Activated T-cell treated with anti-CD3 and anti-CD28 coated beads, Interleukin-2, amount 50 U/mL, for 48 hours (primary cell): ENCODE measurements at regions not wholly inside any gene's neighbourhood (a gene's known extent, or its start where the extent isn't known, plus 50 kb on each side); places are given as distances from the start of the nearest gene placed in this dataset.

ENCODE experiments used
- DNase-seq, 2 experiments: peaks; one replicate each; pipeline ENCODE4 v3.0.0-alpha.2; 2020

DNA sequence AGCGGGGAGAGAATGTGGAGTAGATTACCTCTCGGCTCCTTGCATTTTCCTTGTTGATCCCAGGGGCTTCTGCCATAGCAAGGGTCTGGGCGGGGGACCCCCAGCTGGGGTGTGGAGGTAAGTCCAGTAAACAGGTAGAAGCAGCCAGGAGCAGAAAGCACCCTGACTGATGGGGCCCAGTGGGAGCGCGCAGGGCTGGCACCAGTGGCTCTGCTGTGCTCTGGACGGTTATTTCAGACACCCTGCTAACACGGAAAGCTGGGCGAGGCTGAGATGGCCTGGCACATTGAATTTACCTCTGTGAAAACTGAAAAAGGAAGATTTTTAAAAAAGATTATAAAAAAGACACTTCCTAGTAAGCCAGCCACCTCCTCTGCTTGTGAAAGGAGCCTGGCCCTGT, 88.4 kb upstream of the CALM2 start:
- no peak for DNase-seq

DNA sequence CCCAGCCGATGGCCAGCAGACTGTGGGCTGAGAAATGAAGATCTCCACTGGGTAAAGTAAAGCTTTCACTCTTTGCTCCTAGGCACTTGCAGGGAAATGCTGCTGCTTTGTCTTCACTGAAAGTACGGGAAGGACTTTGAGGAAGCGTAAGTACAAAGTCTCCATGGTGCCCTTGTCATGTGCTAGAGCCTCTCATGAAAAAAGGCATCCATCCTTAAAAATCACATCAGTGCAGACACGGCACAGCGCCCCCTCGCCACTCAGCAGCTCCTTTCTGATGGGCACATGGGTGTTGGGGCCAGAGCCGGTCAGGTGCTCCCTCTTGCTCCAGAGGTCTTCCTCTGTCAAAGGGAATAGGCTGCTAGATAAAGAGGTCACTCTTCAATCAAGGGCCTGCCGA, 87.8 kb upstream of the CALM2 start:
- no peak for DNase-seq

DNA sequence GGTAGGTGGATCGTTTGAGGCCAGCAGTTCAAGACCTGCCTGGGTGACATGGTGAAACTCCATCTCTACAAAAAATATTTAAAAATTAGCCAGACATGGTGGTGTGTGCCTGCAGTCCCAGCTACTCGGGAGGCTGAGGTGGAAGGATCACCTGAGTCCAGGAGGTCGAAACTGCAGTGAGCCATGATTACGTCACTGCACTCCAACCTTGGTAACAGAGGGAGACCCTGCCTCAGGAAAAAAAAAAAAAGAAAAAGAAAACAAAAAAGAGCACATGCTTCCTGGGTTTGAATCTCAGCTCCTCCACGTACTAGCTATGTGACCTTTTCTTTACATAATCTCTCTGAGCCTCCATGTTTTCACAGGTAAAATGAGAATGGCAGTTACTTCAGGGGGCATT, 86.3 kb upstream of the CALM2 start:
- DNase-seq, result no peak

DNA sequence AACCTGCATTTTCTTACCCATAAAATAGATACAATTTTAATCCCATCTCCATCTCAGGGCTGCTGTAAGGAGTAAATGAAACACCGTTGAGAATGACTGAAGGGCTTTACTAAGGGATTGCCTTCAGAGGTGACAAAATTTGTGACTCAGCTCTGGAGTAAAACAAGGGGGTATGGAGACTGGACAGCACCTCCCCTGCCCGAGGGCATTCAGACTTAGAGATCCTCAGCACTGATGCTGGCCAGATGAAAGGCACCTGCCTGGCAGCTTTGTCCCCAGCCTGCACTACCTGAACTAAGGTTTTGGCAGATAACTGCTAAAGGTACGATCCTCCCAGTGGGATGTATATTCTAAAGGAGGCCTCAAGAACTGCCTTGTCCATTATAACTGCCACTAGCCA, 84.7 kb upstream of the CALM2 start:
- no peak for DNase-seq

DNA sequence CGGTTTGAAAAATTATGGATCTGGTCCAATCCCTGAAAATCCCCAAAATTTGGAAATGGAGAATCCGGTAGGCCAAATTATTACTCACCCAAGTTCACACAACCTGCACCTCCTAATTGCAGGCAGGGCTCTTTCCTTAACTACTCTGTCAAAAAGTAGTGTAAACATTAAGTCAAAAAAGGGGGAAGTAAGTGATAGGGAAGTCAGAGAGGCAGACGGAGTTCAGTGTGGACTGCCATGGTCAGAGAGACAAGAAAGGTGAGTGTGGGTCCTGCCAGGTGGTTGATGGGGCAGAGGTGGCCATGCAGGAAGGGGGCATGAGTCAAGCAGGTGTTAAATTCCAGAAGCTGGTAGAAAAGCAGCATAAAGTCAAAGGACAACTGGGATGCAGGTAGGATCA, 83.5 kb upstream of the CALM2 start:
- no peak for DNase-seq

DNA sequence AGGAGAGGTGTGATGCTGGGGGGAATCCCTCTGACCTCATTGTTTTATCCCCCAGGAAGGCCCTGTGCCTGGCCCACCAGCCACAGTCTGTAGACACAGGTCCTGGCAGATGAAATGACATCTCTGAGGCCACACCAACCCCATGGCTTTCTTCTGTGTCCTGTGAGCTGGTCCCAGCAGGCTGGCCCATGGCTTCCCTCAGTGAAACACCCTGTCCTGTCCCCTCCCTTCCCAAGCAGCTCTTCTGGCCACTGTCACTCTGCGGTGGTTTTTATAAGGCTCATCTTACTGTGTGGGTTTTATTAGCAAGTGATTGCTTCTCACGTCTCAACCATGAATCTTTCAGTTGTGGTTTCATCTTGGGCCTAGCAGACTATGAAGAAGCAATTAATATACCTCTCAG, 81.6 kb upstream of the CALM2 start:
- DNase-seq, result no peak

DNA sequence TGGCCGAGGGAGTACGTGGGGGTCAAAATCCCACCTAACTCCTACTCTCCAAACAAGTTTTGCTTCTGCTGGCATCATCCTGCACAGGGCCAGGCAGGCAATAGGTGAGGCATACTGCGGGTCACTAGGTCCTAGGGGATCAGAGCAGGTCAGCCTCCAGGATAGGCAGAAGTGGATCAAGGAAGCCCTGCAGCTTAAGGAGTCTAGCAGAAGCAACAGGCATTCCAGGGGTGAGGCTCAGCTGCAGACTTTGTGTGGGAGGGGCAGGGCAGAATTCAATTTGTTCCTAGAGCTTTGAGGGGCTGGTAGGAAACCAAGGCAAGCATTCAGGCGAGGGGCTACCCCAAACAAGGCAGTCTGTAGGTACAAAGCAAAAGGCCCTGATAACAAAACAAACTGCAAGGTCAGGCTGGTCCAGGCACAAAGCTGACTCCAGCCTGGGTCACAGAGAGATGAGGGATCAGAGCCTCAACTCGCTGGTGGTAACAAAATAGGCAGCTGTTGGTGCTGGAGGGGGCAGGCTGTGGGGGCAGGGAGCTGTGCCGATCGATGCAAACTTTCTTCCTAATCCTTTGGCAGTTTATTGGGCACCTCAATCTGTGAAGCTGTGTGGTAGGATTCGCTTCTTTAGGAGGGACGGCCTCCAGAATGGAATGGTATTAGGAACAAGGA, 80.2 kb upstream of the CALM2 start:
- no peak for DNase-seq

DNA sequence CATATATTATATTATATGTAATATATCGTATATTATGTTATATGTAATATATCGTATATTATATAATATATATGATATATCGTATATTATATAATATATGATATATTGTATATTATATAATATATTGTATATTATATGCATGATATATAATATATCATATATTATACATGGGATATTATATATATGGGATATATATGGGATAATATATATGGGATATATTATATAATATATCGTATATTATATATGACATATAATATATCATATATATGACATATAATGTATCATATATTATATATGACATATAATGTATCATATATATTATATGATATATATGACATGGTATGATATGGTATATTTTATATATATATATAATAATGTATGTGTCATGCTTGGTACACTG, 79.5 kb upstream of the CALM2 start:
- no peak for DNase-seq

DNA sequence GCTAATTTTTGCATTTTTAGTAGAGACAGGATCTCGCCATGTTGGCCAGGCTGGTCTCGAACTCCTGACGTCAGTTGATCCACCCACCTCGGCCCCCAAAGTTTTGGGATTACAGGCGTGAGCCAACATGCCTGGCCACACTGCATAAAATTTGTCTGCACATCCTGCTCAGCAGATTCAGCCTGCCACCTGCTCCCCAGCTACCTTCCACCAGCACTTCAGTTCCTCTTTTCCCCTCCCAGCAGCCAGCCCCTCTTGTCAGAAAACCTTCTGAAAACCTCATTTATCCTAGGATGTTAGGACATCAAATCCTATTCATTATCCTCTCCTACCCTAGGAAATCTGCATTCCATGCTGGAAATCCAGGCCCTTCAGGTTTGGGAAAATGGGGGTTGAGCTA, 78.2 kb upstream of the CALM2 start:
- DNase-seq, result no peak

DNA sequence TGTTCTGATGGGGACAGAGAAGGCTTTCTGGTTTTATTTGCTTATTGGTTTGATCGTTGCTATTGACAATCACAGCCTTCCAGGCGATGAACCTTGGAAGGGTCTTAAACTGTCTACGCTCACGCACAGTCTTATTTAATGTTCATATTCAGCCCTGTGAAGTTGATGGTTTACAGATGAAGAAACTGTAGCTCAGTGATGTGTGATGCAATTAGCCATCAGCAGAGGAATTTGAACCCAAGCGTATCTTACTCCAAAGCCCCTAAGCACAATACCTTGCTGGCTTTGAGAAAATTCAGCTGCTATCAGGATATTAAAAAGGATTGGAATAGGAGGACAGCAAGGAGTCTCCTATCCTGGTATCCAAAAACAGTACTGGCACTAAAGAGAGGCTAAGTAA, 77.1 kb upstream of the CALM2 start:
- no peak for DNase-seq

DNA sequence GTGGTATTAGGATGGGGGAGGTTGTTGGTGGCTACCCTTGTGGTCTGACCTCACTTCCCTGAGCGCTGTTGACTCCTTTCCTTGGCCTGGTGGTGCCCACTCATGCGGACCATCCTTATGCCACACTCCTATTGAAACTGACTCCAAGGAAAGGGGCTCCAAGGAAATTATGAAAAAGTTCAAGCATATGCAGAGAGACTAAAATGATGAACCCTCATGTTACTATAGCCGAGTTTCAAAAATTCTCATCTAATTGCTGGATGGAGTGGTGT, 75.0 kb upstream of the CALM2 start:
- no peak for DNase-seq

DNA sequence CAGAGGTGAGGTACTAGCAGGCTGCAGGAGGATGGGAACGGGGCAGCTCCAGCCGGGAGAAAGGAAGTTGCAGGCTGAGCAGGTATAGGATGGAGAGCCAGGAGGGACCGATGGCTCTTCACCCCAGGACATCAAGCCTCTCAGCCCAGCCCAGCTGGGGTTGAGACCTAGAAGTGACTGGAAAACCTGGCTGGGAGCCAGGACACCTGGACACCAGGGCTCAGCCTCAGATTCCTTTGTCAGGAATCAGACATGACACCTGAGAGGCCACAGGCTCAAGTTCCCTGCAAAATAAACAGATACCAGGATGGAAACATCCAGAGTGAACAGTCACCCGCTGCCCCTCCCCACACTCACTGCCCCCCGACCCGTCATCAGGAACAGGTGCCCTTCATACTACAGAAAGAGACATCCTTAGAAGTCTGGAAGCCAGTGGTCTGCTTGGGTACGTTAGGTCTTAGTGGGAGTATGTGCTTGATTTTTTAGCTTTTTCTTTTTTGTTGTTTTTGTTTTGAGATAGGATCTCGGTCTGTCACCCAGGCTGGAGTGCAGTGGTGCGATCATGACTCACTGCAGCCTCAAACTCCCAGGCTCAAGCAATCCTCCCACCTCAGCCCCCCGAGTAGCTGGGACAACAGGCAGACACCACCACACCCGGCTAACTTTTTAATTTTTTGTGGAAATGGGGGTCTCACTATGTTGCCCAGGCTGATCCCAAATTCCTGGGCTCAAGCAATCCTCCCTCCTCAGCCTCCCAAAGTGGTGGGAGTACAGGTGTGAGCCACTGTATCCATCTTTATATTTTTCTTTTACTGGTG, 74.5 kb upstream of the CALM2 start:
- DNase-seq, result no peak

DNA sequence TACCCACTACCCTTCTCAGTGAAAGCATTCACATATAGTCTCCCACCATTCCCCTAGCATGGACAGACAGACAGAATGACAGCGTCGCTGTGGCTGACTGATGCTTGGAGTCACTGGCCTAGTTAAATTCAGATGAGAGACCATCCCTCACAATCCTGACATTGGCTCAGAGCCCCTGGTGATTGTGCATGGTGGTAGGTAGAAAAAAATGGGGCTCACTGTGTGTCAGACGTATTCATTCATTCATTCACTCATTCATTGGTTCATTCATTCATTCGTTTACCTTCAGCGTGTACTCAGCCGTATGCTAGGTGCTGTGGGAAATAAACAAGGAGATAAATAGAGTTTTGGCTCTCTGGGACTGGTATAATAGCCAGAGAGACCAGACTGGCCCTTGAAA, 73.6 kb upstream of the CALM2 start:
- no peak for DNase-seq

DNA sequence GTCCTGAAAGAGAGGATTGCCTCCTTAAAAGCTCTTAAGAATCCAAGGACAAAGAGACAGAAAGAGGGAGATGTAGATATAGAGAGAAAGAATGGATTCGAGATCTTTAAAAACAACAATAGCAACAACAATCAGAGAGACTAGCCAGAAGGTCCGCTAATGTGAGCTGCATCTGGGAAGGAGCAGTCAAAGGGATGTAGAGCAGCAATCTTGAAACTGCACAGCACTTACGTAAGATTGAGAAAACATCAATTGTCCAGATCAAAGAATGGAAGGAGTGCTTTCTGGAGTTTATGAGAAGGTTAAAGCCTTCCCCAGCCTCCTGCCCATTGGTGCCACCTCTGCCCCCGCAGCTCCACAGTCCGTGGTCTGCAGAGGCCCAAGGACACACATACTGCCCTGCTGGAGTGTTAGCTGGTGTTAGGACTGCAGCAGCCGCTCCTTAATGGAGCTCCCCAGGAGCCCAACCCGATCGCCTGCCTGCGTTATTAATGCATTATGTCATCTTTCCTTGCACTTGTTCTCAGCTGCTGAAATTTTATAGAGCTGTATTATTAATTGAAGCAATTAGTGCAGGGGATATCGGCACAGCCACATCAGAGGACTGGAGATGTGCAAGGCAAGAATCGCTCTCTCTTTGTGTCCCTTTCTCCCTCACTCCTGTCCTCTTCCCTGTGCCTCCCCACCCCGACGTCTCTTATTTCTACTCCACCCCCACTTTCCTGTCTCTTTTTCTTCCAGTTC, 73.0 kb upstream of the CALM2 start:
- no peak for DNase-seq

DNA sequence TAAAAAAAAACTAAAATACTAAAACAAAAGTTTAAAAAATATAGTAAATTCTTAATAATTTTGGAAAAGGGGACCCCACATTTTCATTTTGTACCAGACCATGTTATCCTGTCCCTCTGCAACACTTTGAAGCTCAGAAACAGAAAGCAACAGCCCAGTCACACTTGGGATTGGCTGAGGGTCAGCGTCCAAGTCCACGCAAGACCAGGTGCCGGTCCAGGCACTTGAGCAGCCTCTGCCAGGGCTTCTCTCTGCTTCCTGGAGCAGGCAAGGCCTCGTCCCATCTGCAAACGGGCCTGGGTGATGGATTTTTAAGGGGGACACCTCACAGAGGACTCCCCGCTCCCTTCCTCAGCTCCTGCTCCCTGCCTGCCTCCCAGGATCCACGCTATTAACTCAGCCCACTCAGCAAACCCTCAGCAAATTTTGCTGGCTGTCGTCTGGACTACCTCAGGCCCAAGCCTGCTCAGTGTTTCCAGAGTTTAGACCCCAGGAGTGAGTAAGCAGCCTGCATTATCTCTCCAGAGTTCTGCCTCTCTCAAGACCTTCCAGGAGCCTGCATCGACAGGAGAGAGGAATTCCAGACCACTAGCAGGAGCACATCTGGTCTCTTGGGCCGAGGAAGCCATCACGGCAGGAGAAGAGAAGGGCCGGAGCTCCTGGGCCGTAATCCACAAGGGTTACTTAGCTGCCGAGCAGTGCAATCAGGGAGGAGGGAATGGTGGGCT, 67.4 kb upstream of the CALM2 start:
- no peak for DNase-seq

DNA sequence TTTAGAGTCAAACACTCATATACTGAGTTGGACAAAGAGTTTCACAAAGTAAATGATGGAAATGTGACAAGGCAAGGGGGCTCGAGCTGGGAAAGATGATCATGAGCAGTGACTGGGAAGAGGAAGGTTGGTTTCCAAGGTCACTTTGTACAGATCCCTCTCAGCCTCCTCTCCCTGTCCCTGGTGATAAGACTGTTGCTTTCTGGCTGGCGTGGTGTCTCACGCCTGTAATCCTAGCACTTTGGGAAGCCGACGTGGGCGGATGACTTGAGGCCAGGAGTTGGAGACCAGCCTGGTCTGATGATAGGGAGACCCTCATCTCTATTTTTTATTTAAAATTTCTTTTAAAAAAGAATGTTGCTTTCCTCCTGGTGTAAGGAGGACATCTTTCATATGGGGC, 65.4 kb upstream of the CALM2 start:
- no peak for DNase-seq

DNA sequence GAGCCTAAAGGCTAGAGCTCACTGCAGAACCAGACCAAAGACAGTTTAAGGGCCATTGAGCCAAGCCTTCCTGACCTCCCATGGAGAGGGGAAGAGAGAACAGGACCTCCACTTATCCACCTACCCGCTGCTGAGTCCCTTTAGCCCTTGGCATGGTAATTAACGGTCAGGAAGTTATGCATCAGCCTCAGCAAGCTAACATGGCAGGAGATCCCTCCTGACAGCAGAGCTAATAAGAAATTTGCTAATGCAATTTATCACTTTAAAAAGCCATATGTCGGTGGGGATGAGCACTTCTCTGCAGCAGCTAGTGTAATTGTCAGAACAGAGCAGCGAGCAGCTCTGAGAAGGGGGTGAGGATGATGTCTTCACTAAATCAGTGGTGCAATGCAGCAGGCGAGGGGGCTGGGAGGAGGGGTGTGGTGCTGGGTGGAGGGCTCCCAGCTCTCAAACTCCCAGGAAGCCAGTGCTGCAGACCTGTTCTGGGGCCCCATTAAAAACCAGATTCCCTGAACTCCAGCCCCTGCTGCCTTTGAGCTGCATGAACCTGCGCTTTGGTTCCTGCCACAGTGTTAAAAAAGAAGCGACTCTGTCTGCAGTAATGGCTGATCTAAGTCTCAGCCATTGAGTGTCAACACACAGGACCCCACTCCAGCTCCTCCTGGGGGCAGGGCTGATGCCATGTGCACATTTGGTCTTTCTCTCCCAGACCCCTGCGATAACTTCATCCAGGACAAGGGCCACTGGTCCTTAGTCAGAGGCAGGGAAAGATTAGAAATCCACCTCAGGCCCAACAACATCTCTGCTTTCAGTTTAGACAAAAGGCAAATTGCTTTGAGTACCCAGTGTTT, 63.0 kb upstream of the CALM2 start:
- DNase-seq, result no peak

DNA sequence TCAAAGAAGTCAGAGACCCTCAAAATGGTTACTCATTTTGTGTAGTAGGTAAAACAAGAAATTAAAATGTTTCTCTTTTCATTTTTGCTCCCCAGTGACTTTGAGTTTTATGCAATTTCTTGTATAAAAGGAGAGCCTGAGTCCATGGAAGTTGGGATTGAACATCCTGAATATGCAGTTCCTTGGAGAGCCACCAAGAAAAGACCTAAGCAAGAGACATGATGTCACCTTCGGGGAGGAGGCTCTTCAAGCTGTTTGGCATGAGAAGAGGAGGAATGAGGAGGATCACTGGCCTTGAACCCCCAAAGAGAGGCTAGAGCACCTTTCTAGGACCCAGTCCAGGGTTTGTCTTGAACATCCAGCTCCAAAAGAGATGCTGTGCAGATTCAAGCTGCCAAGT, 62.3 kb upstream of the CALM2 start:
- no peak for DNase-seq

DNA sequence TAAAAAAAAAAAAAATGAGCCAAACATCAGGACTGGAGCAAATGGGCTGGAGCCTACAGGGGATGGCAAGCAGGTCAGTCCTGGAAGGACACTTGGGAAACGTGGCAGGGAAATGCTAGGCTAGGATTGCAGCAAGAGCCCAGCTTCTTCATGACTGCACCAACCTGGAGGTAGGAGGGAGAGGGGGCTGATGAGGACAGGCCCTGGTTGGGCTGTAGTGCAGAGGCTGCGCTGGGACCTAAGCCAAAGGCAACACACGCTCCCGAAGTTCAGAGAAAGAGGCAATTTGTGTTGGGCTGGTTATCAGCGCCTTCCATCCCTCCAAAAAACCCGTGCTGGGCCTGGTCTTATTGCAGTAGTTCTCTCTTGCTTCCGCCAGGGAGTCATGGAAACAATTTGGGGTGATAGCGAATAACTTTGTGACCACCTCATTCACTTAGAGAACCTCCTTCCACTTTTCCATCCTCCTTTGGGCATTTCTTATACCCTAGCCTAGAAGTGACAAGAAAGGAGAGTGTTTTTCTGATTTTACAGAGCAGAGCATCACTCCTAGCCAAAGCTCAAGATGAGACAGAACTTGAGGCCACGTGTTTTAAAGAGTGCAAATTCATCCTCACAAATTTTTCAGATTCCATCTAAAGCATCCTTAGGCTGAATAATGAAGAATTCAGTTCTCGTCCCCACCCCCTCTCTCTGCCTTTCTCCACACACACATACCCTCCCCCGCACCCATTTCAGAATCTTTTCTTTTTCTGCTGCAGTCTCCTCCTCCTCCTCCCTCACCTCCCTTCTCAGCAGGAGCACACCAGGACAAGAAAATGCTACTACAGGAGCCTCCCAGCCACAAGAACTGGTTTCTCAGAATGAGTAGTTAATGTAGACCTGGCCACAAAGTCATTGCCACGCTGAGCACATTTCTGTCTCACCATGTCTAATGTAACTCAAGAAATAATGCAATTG, 61.3 kb upstream of the CALM2 start:
- no peak for DNase-seq

DNA sequence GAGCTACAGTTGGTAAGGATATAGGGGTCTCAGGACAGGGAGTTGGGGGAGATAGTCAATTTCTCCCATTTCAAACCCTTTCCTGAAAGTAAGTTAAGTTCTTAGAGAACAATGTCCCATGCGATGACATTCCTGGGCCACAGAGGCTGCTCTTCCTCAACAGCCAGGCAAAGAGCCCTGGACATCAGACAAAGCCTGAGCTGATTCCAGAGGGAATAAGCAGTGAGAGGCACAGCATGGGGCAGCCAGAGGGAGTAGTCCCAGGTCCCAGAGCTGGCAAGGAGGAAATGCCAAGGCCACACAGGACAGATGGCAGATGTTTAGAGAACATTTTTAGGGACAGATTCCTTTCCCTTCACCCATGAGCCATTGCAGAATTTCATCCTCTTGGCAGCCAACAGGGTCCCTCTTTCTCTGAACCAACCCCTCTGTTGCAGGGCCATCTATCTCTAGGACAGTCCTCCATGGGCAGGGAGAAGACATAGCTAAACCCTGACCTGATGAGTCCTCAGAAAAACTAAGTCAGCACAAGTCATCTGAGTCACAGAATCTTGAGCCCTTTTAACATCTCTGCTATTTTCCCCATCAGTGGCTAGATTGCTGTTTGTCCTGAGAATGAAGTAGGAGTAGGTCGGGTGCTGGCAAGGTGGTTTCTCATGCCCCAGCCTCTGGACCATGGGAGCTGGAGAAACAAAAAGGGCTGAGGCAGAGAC, 60.3 kb upstream of the CALM2 start:
- DNase-seq, result no peak

DNA sequence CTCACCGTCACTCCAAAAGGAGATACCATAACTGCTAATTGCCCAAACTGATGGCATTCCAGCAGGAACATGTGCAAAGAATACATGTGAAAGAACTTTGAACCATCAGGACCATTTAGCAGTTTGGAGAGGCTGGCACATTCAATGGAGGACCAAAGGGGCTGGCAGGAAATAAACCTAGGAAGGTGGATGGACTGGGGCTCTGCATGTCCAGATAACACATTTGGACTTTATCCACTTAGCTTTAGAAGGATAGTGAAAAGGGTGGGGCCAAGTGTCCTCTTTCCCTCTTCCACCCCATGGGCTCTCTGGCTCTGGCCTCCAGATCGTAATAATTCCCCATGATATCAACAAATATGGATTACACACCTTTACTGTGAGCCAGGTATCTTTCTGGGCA, 58.8 kb upstream of the CALM2 start:
- no peak for DNase-seq
